Activated T-cell treated with anti-CD3 and anti-CD28 coated beads, Interleukin-2, amount 50 U/mL, for 4 hours (primary cell): ENCODE measurements at regions not wholly inside any gene's neighbourhood (a gene's known extent, or its start where the extent isn't known, plus 50 kb on each side); places are given as distances from the start of the nearest gene placed in this dataset.

Experiments
- ATAC-seq, 2 donors: fragments of 200-7000 bp; cut with Tn5 transposase; one replicate each; pipeline ENCODE4 v1.10.0; 2021
- DNase-seq: peaks from one replicate; pipeline ENCODE4 v3.0.0-alpha.2; 2020
- H3K27me3 Mint-ChIP-seq: one replicate; pipeline ENCODE4 v1.8.0; 2021; ENCODE audit warnings: low read depth, mixed read lengths
- H3K36me3 Mint-ChIP-seq: one replicate; pipeline ENCODE4 v1.8.0; 2022; ENCODE audit warnings: mixed read lengths; ENCODE audit not compliant: insufficient read depth
- H3K4me1 Mint-ChIP-seq: one replicate; pipeline ENCODE4 v1.8.0; 2021; ENCODE audit warnings: low read depth, mixed read lengths
- H3K4me3 Mint-ChIP-seq: one replicate; pipeline ENCODE4 v1.8.0; 2021; ENCODE audit warnings: mild to moderate bottlenecking, moderate library complexity, mixed read lengths
- H3K9me3 Mint-ChIP-seq: one replicate; pipeline ENCODE4 v1.8.0; 2021; ENCODE audit warnings: mixed read lengths

DNA sequence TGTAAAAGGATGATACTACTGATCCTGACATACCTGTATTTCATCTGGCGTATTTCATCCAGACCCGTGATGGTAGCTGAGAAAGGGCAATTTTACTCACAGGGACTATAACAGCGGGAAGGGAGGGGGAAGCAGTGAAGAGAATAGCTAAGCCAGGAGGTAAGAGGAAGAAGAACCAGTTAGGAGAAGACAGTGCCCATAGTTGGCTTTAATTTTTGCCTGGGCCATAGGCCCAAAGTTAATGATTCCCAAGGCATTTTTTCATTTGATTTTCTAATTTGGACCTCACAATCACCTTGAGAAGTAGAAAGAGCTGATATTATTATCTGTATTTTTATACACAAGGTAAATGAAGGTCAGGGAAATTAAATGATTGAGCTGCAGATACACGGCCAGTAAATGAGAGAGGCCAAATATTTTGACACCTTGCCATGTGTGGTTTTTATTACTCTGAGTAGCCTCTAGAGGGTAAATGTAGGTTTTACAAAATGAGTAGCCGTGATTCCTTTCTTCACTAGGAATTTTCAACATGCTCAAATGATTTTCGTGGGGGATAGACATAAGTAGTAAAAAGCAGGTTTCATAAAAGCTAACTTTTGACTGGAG lies 382.2 kb downstream of the FUT8 start:
- peaks cover 3% of the 10 kb centered on the region for H3K27me3 Mint-ChIP-seq
- DNase-seq (no peak), ATAC-seq (no peak)
- no peak overlapping the region for H3K4me3 Mint-ChIP-seq
- no peaks in the 10 kb centered on the region for H3K4me1 Mint-ChIP-seq
- H3K36me3 Mint-ChIP-seq, result no peaks in the 10 kb centered on the region
- H3K9me3 Mint-ChIP-seq, result no peaks in the 10 kb centered on the region

GRCh38 chr14:65798216-65798615 lies 385.7 kb downstream of the FUT8 start:
- no peak for DNase-seq
- ATAC-seq, result no peak
- peaks cover 3% of the 10 kb centered on the region for H3K27me3 Mint-ChIP-seq
- H3K4me1 Mint-ChIP-seq, result no peaks in the 10 kb centered on the region
- H3K9me3 Mint-ChIP-seq, result no peaks in the 10 kb centered on the region
- no peak overlapping the region for H3K4me3 Mint-ChIP-seq
- no peaks in the 10 kb centered on the region for H3K36me3 Mint-ChIP-seq

- H3K4me3 Mint-ChIP-seq, result no peak overlapping the region
- peaks cover 2% of the 10 kb centered on the region for H3K27me3 Mint-ChIP-seq
- H3K36me3 Mint-ChIP-seq, result no peaks in the 10 kb centered on the region
- H3K9me3 Mint-ChIP-seq, result no peaks in the 10 kb centered on the region
- ATAC-seq, result no peak
- H3K4me1 Mint-ChIP-seq, result peaks cover 3% of the 10 kb centered on the region
- no peak for DNase-seq
Observed at GRCh38 chr14:65800694-65801093, 388.2 kb downstream of the FUT8 start.

- no peaks in the 10 kb centered on the region for H3K27me3 Mint-ChIP-seq
- ATAC-seq (no peak), DNase-seq (no peak)
- no peaks in the 10 kb centered on the region for H3K36me3 Mint-ChIP-seq
- no peak overlapping the region for H3K4me3 Mint-ChIP-seq
- H3K9me3 Mint-ChIP-seq, result no peaks in the 10 kb centered on the region
- peaks cover 3% of the 10 kb centered on the region for H3K4me1 Mint-ChIP-seq
Observed at GRCh38 chr14:65802196-65802595, 389.7 kb downstream of the FUT8 start.

- ATAC-seq (peak; percentile 28 to 59), DNase-seq (no peak)
- peaks cover 3% of the 10 kb centered on the region for H3K4me1 Mint-ChIP-seq
- H3K27me3 Mint-ChIP-seq, result no peaks in the 10 kb centered on the region
- no peaks in the 10 kb centered on the region for H3K9me3 Mint-ChIP-seq
- H3K4me3 Mint-ChIP-seq, result no peak overlapping the region
- no peaks in the 10 kb centered on the region for H3K36me3 Mint-ChIP-seq
Observed at GRCh38 chr14:65803885-65804284, 391.4 kb downstream of the FUT8 start.

- Mint-ChIP-seq H3K27me3 (no peaks in the 10 kb centered on the region), H3K4me1 (peaks cover 3% of the 10 kb centered on the region), H3K4me3 (no peak overlapping the region), H3K36me3 (no peaks in the 10 kb centered on the region), H3K9me3 (no peaks in the 10 kb centered on the region)
- DNase-seq, result no peak
- peak in 1 of 2 donors; percentile 14 for ATAC-seq
Observed at GRCh38 chr14:65804439-65805112, 392.0 kb downstream of the FUT8 start.

DNA sequence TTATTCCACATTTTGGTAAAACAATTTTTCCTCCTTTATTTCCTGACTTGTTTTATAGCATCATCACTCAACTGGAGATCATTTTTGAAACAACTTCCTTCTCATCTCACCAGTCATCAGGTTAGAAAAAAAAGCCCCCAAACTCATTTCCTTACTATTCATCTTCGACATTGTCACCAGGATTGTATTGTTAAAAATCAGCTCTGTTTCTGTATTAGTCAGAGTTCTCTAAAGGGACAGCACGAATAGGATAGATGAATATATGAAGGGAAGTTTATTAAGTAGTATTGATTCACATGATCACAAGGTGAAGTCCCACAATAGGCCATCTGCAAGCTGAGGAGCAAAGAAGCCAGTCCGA lies 392.6 kb downstream of the FUT8 start:
- H3K9me3 Mint-ChIP-seq, result no peaks in the 10 kb centered on the region
- H3K4me3 Mint-ChIP-seq, result no peak overlapping the region
- ATAC-seq, result peak in 1 of 2 donors; percentile 60
- H3K36me3 Mint-ChIP-seq, result no peaks in the 10 kb centered on the region
- peaks cover 3% of the 10 kb centered on the region for H3K4me1 Mint-ChIP-seq
- no peaks in the 10 kb centered on the region for H3K27me3 Mint-ChIP-seq
- DNase-seq, result no peak

DNA sequence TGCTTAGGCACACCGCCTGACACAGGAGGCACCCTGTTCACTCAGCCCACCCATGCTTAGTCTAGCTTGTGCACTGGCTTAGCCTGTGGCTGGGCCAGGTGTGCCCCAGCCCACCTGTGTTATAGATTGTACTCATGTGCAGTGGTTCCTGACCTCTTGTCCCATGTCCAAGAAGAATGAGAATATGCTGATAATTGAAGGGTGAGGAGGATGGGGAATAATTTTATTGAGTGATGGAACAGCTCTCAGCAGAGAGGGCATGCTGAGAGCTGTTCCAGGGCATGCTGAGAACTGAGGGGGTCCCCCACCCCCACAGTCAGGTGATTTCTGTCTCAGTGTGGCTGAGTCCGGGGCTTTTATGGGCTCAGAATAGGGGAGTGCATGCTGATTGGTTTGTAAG lies 395.9 kb downstream of the FUT8 start:
- Mint-ChIP-seq H3K4me3 (no peak overlapping the region), H3K36me3 (no peaks in the 10 kb centered on the region), H3K4me1 (peaks cover 3% of the 10 kb centered on the region), H3K9me3 (no peaks in the 10 kb centered on the region), H3K27me3 (no peaks in the 10 kb centered on the region)
- ATAC-seq, result no peak
- no peak for DNase-seq

DNA sequence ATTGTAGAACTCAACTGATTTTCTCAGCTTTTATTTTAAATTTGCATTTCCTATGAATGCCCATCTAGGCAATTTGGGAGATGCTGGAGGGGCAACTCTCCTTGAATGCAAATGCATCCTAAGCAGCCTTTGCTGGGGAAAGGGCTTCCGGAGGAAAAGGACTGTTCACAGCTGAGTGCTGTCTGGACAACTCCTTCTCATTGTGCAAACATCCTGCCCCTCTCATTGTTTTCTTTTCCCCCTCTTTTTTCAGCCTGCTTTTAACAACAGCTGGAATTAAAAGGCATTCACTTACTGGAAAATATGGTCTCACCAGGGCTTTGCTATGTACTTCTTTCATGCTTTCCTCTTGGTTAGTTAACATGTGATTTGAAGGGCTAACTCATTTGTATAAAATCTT lies 397.8 kb downstream of the FUT8 start:
- Mint-ChIP-seq H3K4me3 (no peak overlapping the region), H3K9me3 (no peaks in the 10 kb centered on the region), H3K27me3 (no peaks in the 10 kb centered on the region), H3K36me3 (no peaks in the 10 kb centered on the region), H3K4me1 (peaks cover 1% of the 10 kb centered on the region)
- no peak for DNase-seq
- no peak for ATAC-seq

DNA sequence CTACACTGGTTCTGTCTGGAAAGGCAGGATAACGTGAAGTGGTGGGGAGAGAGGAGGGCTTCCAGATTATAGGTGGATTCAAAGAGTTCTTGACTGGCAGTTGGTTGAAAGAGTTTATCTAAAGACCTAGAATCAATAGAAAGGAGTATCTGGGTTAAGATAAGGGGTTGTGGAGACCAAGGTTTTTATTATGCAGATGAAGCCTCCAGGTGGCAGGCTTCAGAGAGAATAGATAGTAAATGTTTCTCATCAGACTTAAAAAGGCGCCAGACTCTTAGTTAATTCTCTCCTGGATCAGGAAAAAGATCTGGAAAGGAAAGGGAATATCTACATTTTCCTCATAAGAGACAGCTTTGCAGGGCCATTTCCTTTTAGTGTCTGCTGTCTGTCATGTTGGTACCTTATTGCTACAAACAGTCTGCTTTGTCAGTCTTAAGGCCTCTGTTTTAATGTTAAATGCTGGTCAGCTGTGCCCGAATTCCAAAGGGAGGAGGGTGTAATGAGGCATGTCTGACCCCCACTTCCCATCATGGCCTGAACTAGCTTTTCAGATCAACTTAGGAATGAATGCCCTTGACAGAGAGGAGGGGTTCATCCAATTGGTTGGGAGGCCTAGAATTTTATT lies 401.3 kb downstream of the FUT8 start:
- ATAC-seq, result no peak
- no peaks in the 10 kb centered on the region for H3K9me3 Mint-ChIP-seq
- peaks cover 1% of the 10 kb centered on the region for H3K4me1 Mint-ChIP-seq

GRCh38 chr14:65815127-65815526 lies 402.6 kb downstream of the FUT8 start:
- ATAC-seq (no peak), DNase-seq (no peak)
- Mint-ChIP-seq H3K4me1 (peaks cover 1% of the 10 kb centered on the region), H3K27me3 (no peaks in the 10 kb centered on the region), H3K9me3 (no peaks in the 10 kb centered on the region), H3K36me3 (no peaks in the 10 kb centered on the region), H3K4me3 (no peak overlapping the region)

More for the DNA sequence above, 401.3 kb downstream of the FUT8 start:
- H3K27me3 Mint-ChIP-seq, result no peaks in the 10 kb centered on the region
- H3K36me3 Mint-ChIP-seq, result no peaks in the 10 kb centered on the region
- H3K4me3 Mint-ChIP-seq, result no peak overlapping the region
- no peak for DNase-seq

GRCh38 chr14:65817011-65817410 lies 404.5 kb downstream of the FUT8 start:
- H3K27me3 Mint-ChIP-seq, result no peaks in the 10 kb centered on the region
- DNase-seq, result no peak
- no peaks in the 10 kb centered on the region for H3K9me3 Mint-ChIP-seq
- H3K4me1 Mint-ChIP-seq, result peaks cover 1% of the 10 kb centered on the region
- ATAC-seq, result no peak
- no peak overlapping the region for H3K4me3 Mint-ChIP-seq
- no peaks in the 10 kb centered on the region for H3K36me3 Mint-ChIP-seq

- ATAC-seq (no peak), DNase-seq (no peak)
- H3K27me3 Mint-ChIP-seq, result no peaks in the 10 kb centered on the region
- H3K4me1 Mint-ChIP-seq, result peaks cover 4% of the 10 kb centered on the region
- H3K36me3 Mint-ChIP-seq, result no peaks in the 10 kb centered on the region
- no peaks in the 10 kb centered on the region for H3K9me3 Mint-ChIP-seq
- H3K4me3 Mint-ChIP-seq, result no peak overlapping the region
Observed at GRCh38 chr14:65819569-65819968, 407.0 kb downstream of the FUT8 start.

DNA sequence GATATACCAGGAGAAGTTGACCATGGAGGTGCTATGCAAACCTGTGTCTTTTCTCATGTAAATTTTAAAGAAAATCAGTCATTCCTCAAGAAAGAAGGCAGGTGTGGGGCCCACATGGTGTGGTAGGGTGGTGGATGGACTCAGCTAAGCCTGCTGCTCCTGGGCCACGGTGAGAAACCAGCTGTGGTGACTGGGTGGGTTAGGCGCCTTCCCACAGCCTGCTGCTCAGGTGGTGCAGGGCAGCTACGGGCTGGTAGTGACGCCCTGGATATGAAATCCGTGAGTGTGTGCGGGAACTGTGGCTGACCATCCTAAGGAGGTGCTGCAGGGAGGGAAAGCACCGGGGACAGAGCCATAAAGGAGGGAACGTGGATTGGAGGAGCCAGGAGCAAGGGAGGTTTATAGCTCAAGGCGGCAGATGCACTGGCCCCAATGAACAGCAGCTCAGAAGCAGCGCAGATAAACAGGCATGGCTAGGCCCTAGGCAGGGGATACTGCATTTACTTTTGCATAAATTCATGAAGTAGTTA lies 408.8 kb downstream of the FUT8 start:
- Mint-ChIP-seq H3K4me3 (no peak overlapping the region), H3K36me3 (no peaks in the 10 kb centered on the region), H3K4me1 (peaks cover 7% of the 10 kb centered on the region), H3K9me3 (no peaks in the 10 kb centered on the region), H3K27me3 (no peaks in the 10 kb centered on the region)
- DNase-seq (no peak), ATAC-seq (no peak)
